ENCODE measurements at regions not wholly inside any gene's neighbourhood (a gene's known extent, or its start where the extent isn't known, plus 50 kb on each side); places are given as distances from the start of the nearest gene placed in this dataset.
A peak's percentile ranks its signal among the peaks of the same experiment; 100 is the strongest.

GRCh38 chr2:20110383-20110782, 59.0 kb upstream of the LAPTM4A start:
- Mint-ChIP-seq H3K9me3 (peaks cover 11% of the 10 kb centered on the region; the same call in 1 of the 2 replicates), H3K27ac (no peak overlapping the region), H3K4me1 (peaks cover 4% of the 10 kb centered on the region), H3K36me3 (no peaks in the 10 kb centered on the region; the same call in 1 of the 2 replicates), H3K4me3 (no peak overlapping the region), H3K27me3 (ENCODE audit: low read depth) (peaks cover 31% of the 10 kb centered on the region)
- ATAC-seq, result no peak
- TF ChIP-seq ARID4B (CRISPR knock-in tag; IDR thresholded peaks at IDR 0.05; ENCODE audit: borderline replicate concordance), result no peak
- no peak for TF ChIP-seq TEAD4 (CRISPR knock-in tag; IDR thresholded peaks at IDR 0.05)
- no peak for TF ChIP-seq USF1 (CRISPR knock-in tag; IDR thresholded peaks at IDR 0.05)
- no peak for TF ChIP-seq GABPB1 (CRISPR knock-in tag; IDR thresholded peaks at IDR 0.05)
- TF ChIP-seq ZNF138 (CRISPR knock-in tag; conservative IDR thresholded peaks at IDR 0.05), result no peak
- no peak for TF ChIP-seq ZNF396 (CRISPR knock-in tag; IDR thresholded peaks at IDR 0.05; ENCODE audit: borderline replicate concordance)
- TF ChIP-seq USF2 (CRISPR knock-in tag; IDR thresholded peaks at IDR 0.05), result no peak
- TF ChIP-seq NR1H2 (CRISPR knock-in tag; IDR thresholded peaks at IDR 0.05), result no peak
- no peak for TF ChIP-seq IRF2 (CRISPR knock-in tag; IDR thresholded peaks at IDR 0.05; ENCODE audit: borderline replicate concordance, low read depth)
- CTCF ChIA-PET, result interaction anchor here (0.7 to 1.2 kb wide), 3 partner anchors 95 to 212 kb away, joined by 3 to 4 read pairs (median 4); no protein-coding TSS in a partner anchor
- DNase-seq (ENCODE audit: low spot score), result no peak
- POLR2A ChIA-PET, result no interaction called here

- Mint-ChIP-seq H3K27me3 (ENCODE audit: low read depth) (peaks cover 37% of the 10 kb centered on the region), H3K4me3 (no peak overlapping the region), H3K36me3 (no peaks in the 10 kb centered on the region; the same call in 1 of the 2 replicates), H3K9me3 (peaks cover 11% of the 10 kb centered on the region; the same call in 1 of the 2 replicates), H3K27ac (no peak overlapping the region), H3K4me1 (peaks cover 7% of the 10 kb centered on the region)
- DNase-seq (ENCODE audit: low spot score) (no peak), ATAC-seq (no peak)
- TF ChIP-seq GABPB1 (CRISPR knock-in tag; IDR thresholded peaks at IDR 0.05) (peak; percentile 48), CREM (CRISPR knock-in tag; IDR thresholded peaks at IDR 0.05) (no peak)
- ChIA-PET CTCF (interaction anchor here (0.7 to 3.2 kb wide), 3 partner anchors 101 to 117 kb away, joined by 3 to 38 read pairs (median 3); partner anchors contain the start of gene SDC1), POLR2A (no interaction called here)
These were observed 57.4 kb upstream of the LAPTM4A start for GRCh38 chr2:20108655-20109396.

GRCh38 chr2:20107776-20108175, 56.3 kb upstream of the LAPTM4A start:
- Mint-ChIP-seq H3K27me3 (ENCODE audit: low read depth) (peaks cover 37% of the 10 kb centered on the region), H3K4me1 (peaks cover 7% of the 10 kb centered on the region), H3K27ac (no peak overlapping the region), H3K4me3 (no peak overlapping the region), H3K36me3 (no peaks in the 10 kb centered on the region; the same call in 1 of the 2 replicates), H3K9me3 (peaks cover 11% of the 10 kb centered on the region; the same call in 1 of the 2 replicates)
- DNase-seq (ENCODE audit: low spot score) (no peak), ATAC-seq (no peak)
- ChIA-PET POLR2A (interaction anchor here (0.9 kb wide), 1 partner anchor 118 kb away, joined by 8 read pairs; the partner anchor contains the start of gene SDC1), CTCF (interaction anchor here (0.7 to 3.8 kb wide), 10 partner anchors 11 to 137 kb away, joined by 3 to 38 read pairs (median 6); partner anchors contain the start of gene SDC1)
- TF ChIP-seq HMGA2 (CRISPR knock-in tag; IDR thresholded peaks at IDR 0.05) (no peak), NR1H2 (CRISPR knock-in tag; IDR thresholded peaks at IDR 0.05) (no peak), FOXP1 (CRISPR knock-in tag; IDR thresholded peaks at IDR 0.05; ENCODE audit: borderline replicate concordance) (no peak), ZNF138 (CRISPR knock-in tag; conservative IDR thresholded peaks at IDR 0.05) (no peak), ZBTB43 (CRISPR knock-in tag; IDR thresholded peaks at IDR 0.05) (no peak), CDX4 (CRISPR knock-in tag; IDR thresholded peaks at IDR 0.05; ENCODE audit: borderline replicate concordance) (no peak), TP53 (CRISPR knock-in tag; IDR thresholded peaks at IDR 0.05) (no peak), ZNF512 (CRISPR knock-in tag; IDR thresholded peaks at IDR 0.05; ENCODE audit: borderline replicate concordance) (no peak), ZNF219 (CRISPR knock-in tag; IDR thresholded peaks at IDR 0.05; ENCODE audit: borderline replicate concordance) (no peak), EMX1 (CRISPR knock-in tag; IDR thresholded peaks at IDR 0.05) (no peak), SP1 (CRISPR knock-in tag; conservative IDR thresholded peaks at IDR 0.05) (no peak), MXD4 (CRISPR knock-in tag; IDR thresholded peaks at IDR 0.05; ENCODE audit: borderline replicate concordance) (no peak), ATF1 (CRISPR knock-in tag; IDR thresholded peaks at IDR 0.05) (no peak)
